DND-41 (cell line): ENCODE measurements at regions not wholly inside any gene's neighbourhood (a gene's known extent, or its start where the extent isn't known, plus 50 kb on each side); places are given as distances from the start of the nearest gene placed in this dataset.

Source experiments
- CTCF ChIP-seq: IDR thresholded peaks from 2 replicates; pipeline ENCODE4 v1.5.1; 2012; ENCODE audit warnings: borderline replicate concordance, low read length, moderate library complexity, mild to moderate bottlenecking; ENCODE audit not compliant: poor library complexity, severe bottlenecking; ENCODE audit errors: extremely low read depth
- EZH2 ChIP-seq: IDR thresholded peaks from 3 replicates; pipeline ENCODE4 v1.6.1; 2012; ENCODE audit warnings: borderline replicate concordance, low read depth, mild to moderate bottlenecking, moderate library complexity, low read length, inconsistent platforms; ENCODE audit not compliant: severe bottlenecking

- TF ChIP-seq CTCF, result no peak
- no peak for TF ChIP-seq EZH2
Measured at GRCh38 chr15:39110336-39110735, 470.5 kb upstream of the THBS1 start.
